ENCODE measurements at regions not wholly inside any gene's neighbourhood (a gene's known extent, or its start where the extent isn't known, plus 50 kb on each side); places are given as distances from the start of the nearest gene placed in this dataset.

- TF ChIP-seq CTCF (IDR thresholded peaks at IDR 0.05) = no peak
- no peak for TF ChIP-seq ZFX (IDR thresholded peaks at IDR 0.05; ENCODE audit: borderline replicate concordance)
- H3K27ac ChIP-seq = no peak overlapping the region
Observed at GRCh38 chr5:2509527-2509926, 241.9 kb downstream of the IRX2 start.

DNA sequence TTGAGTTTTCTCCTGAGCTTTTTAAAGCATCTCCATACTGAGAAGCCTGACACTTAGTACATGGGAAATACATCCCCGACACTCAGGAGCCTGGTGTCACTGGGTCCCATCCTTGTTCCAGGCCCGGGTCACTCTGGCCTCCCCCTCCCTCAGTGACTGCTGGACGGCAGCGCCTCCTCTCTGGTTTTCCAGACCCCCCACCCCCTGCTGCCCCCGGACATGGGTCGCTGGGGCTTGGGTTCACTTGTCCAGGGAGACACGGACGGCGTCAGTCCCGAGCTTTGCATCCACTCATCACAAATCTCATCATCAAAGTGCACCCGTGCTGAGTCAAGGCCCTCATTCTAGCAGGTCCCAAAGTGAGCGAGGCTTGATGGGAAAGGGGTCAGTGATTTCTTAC is 243.0 kb downstream of the IRX2 start:
- no peak overlapping the region for H3K27ac ChIP-seq
- TF ChIP-seq CTCF (IDR thresholded peaks at IDR 0.05) (no peak), ZFX (IDR thresholded peaks at IDR 0.05; ENCODE audit: borderline replicate concordance) (no peak)

DNA sequence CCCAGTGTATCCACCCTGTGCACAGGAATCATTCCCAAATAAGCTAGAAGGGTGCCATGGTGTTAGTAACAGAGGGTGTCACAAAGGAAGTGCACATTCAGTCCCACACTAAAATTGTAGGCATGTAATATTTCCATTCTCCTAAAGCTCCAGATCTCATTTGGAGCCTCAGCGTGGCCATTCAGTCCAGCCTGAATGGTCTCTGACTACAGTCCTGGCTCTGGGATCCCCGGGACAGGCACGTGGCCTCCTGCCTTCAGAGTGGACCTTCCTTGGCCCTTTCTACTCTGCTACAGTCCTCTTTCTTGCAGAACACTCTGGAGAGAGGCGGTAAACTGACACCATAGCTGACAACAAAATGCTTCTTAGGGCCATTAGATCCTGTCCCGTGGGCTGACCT is 243.9 kb downstream of the IRX2 start:
- no peak overlapping the region for H3K27ac ChIP-seq
- TF ChIP-seq CTCF (IDR thresholded peaks at IDR 0.05) = no peak
- no peak for TF ChIP-seq ZFX (IDR thresholded peaks at IDR 0.05; ENCODE audit: borderline replicate concordance)

- TF ChIP-seq CTCF (IDR thresholded peaks at IDR 0.05) (no peak), ZFX (IDR thresholded peaks at IDR 0.05; ENCODE audit: borderline replicate concordance) (no peak)
- H3K27ac ChIP-seq = no peak overlapping the region
Observed at GRCh38 chr5:2506603-2507002, 244.9 kb downstream of the IRX2 start.

- H3K27ac ChIP-seq = no peak overlapping the region
- TF ChIP-seq ZFX (IDR thresholded peaks at IDR 0.05; ENCODE audit: borderline replicate concordance) (no peak), CTCF (IDR thresholded peaks at IDR 0.05) (no peak)
Observed at GRCh38 chr5:2505217-2505616, 246.3 kb downstream of the IRX2 start.

DNA sequence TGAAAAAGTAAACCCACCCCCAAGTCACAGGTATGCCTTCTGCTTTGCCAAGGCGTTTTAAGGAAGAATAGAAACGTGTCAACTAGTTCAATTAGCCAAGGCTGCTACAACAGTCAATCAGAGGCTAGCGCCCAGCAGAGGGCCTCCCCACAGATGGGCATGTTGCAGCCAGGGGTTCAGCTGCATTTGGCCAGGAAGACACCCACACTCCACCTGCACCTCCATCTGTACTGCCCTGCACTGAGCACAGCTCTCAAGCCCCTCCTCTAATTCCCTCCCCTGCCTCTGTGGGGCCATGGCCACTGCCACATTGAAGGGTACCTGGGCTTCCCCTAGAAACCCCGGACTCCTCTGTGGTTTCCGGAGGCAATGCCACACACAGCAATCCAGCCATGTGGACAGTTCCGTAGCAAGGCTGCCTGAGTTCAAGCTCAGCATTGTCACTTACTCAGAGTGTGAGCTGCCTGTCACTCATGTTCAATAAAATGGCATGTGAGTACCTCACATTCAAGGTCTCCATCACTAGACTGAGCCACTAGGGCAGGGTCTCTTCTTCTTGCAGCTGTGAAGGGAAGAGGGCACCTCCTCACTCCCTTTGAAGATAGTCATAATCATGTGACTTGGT is 248.4 kb downstream of the IRX2 start:
- TF ChIP-seq ZFX (IDR thresholded peaks at IDR 0.05; ENCODE audit: borderline replicate concordance) = no peak
- no peak for TF ChIP-seq CTCF (IDR thresholded peaks at IDR 0.05)
- no peak overlapping the region for H3K27ac ChIP-seq

DNA sequence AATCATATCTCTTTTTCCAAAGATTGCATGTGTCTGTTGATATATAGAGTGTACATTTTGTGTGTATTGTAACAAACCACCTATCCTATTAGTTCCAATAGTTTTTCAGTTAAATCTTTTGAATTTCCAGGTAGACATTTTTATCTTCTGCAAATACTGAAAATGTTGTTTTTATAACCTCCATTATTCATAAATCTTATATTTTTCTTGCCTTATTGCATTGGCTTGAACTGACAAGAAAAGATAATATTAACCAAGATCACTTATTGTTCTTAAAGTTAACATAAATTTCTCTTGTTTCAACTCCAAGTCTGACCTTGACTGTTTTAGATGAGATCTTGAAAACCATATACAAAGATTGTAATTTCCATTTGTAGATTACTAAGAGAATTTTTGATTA is 251.6 kb downstream of the IRX2 start:
- H3K27ac ChIP-seq = no peak overlapping the region
- TF ChIP-seq CTCF (IDR thresholded peaks at IDR 0.05) (no peak), ZFX (IDR thresholded peaks at IDR 0.05; ENCODE audit: borderline replicate concordance) (no peak)
